EH (cell line): ENCODE measurements at regions not wholly inside any gene's neighbourhood (a gene's known extent, or its start where the extent isn't known, plus 50 kb on each side); places are given as distances from the start of the nearest gene placed in this dataset.

ENCODE experiments used
- DNase-seq: peaks from one replicate; pipeline ENCODE4 v3.0.0-alpha.2; 2015; ENCODE audit warnings: low read depth

- no peak for DNase-seq
These were observed 367.7 kb downstream of the CDK5RAP2 start for GRCh38 chr9:120212153-120212852.

GRCh38 chr9:120210274-120210673 lies 369.7 kb downstream of the CDK5RAP2 start:
- DNase-seq: no peak

- no peak for DNase-seq
These were observed 376.9 kb downstream of the CDK5RAP2 start for GRCh38 chr9:120202856-120203654.

- DNase-seq: no peak
These were observed 381.9 kb downstream of the CDK5RAP2 start for GRCh38 chr9:120198027-120198426.

GRCh38 chr9:120197605-120198004 lies 382.4 kb downstream of the CDK5RAP2 start:
- DNase-seq: no peak

- DNase-seq: no peak
These were observed 388.8 kb downstream of the CDK5RAP2 start for GRCh38 chr9:120191141-120191540.

- no peak for DNase-seq
These were observed 392.2 kb downstream of the CDK5RAP2 start for GRCh38 chr9:120187758-120188157.

GRCh38 chr9:120186276-120186675 lies 393.7 kb downstream of the CDK5RAP2 start:
- DNase-seq: no peak

- no peak for DNase-seq
These were observed 395.7 kb downstream of the CDK5RAP2 start for GRCh38 chr9:120184266-120184665.

- DNase-seq: no peak
These were observed 396.4 kb downstream of the CDK5RAP2 start for GRCh38 chr9:120183615-120184014.

GRCh38 chr9:120182011-120182410 lies 398.0 kb downstream of the CDK5RAP2 start:
- no peak for DNase-seq

GRCh38 chr9:120177121-120177520 lies 402.8 kb downstream of the CDK5RAP2 start:
- no peak for DNase-seq

GRCh38 chr9:120175031-120175430 lies 404.9 kb downstream of the CDK5RAP2 start:
- DNase-seq: no peak

GRCh38 chr9:120161776-120162175 lies 418.2 kb downstream of the CDK5RAP2 start:
- DNase-seq: no peak

GRCh38 chr9:120158221-120158620 lies 421.7 kb downstream of the CDK5RAP2 start:
- no peak for DNase-seq

- DNase-seq: no peak
These were observed 423.6 kb downstream of the CDK5RAP2 start for GRCh38 chr9:120156376-120156775.

- no peak for DNase-seq
These were observed 426.7 kb downstream of the CDK5RAP2 start for GRCh38 chr9:120153258-120153657.

GRCh38 chr9:120152295-120152694 lies 427.7 kb downstream of the CDK5RAP2 start:
- no peak for DNase-seq

- no peak for DNase-seq
These were observed 428.2 kb downstream of the CDK5RAP2 start for GRCh38 chr9:120151806-120152205.

- DNase-seq: no peak
These were observed 428.8 kb downstream of the CDK5RAP2 start for GRCh38 chr9:120151149-120151548.

GRCh38 chr9:120138955-120139354 lies 441.0 kb downstream of the CDK5RAP2 start:
- no peak for DNase-seq

GRCh38 chr9:120137186-120137840 lies 442.7 kb downstream of the CDK5RAP2 start:
- DNase-seq: no peak

- DNase-seq: no peak
These were observed 443.3 kb downstream of the CDK5RAP2 start for GRCh38 chr9:120136696-120137095.
